Effector memory CD8-positive, alpha-beta T cell (primary cell): ENCODE measurements at regions not wholly inside any gene's neighbourhood (a gene's known extent, or its start where the extent isn't known, plus 50 kb on each side); places are given as distances from the start of the nearest gene placed in this dataset.

Experiments used
- ATAC-seq: fragments of 150-1000 bp; cut with Tn5 transposase; replicated peaks from 2 replicates; pipeline ENCODE4 v1.10.0; 2021; ENCODE audit warnings: mild to moderate bottlenecking, moderate library complexity
- DNase-seq, 3 experiments: peaks; one replicate each; pipeline ENCODE4 v3.0.0; 2021
- H3K27ac Mint-ChIP-seq, 2 donors: one replicate each; pipeline ENCODE4 v1.8.0; 2022; ENCODE audit warnings: mild to moderate bottlenecking in 2 of 2, mixed read lengths in 2 of 2, moderate library complexity in 2 of 2
- H3K27me3 Mint-ChIP-seq, 2 donors: one replicate each; pipeline ENCODE4 v1.8.0; 2022; ENCODE audit warnings: mixed read lengths in 2 of 2
- H3K36me3 Mint-ChIP-seq: one replicate; pipeline ENCODE4 v1.8.0; 2022; ENCODE audit warnings: mild to moderate bottlenecking, moderate library complexity, mixed read lengths; ENCODE audit not compliant: insufficient read depth
- H3K4me1 Mint-ChIP-seq, 2 donors: one replicate each; pipeline ENCODE4 v1.8.0; 2022; ENCODE audit warnings: low read depth in 2 of 2, mixed read lengths in 2 of 2
- H3K4me3 Mint-ChIP-seq, 2 donors: one replicate each; pipeline ENCODE4 v1.8.0; 2022; ENCODE audit warnings: mild to moderate bottlenecking in 2 of 2, mixed read lengths in 2 of 2, moderate library complexity in 2 of 2
- H3K9me3 Mint-ChIP-seq, 2 donors: one replicate each; pipeline ENCODE4 v1.8.0; 2022; ENCODE audit warnings: mixed read lengths in 2 of 2

GRCh38 chr20:58099956-58100730, 128.3 kb downstream of the ANKRD60 start:
- no peak for DNase-seq
- H3K27ac Mint-ChIP-seq, result no peak overlapping the region
- H3K4me1 Mint-ChIP-seq, result no peaks in the 10 kb centered on the region

GRCh38 chr20:58099291-58099935, 129.0 kb downstream of the ANKRD60 start:
- no peak overlapping the region for H3K27ac Mint-ChIP-seq
- no peaks in the 10 kb centered on the region for H3K9me3 Mint-ChIP-seq
- ATAC-seq (no peak), DNase-seq (no peak)
- no peak overlapping the region for H3K4me3 Mint-ChIP-seq
- peaks cover 49 to 55% of the 10 kb centered on the region in 2 donors for H3K27me3 Mint-ChIP-seq
- no peaks in the 10 kb centered on the region for H3K4me1 Mint-ChIP-seq
- no peaks in the 10 kb centered on the region for H3K36me3 Mint-ChIP-seq

More at GRCh38 chr20:58099956-58100730, 128.3 kb downstream of the ANKRD60 start:
- peaks cover 52% of the 10 kb centered on the region in 2 donors for H3K27me3 Mint-ChIP-seq
- no peak overlapping the region for H3K4me3 Mint-ChIP-seq
- H3K9me3 Mint-ChIP-seq, result no peaks in the 10 kb centered on the region
- no peak for ATAC-seq
- H3K36me3 Mint-ChIP-seq, result no peaks in the 10 kb centered on the region

- Mint-ChIP-seq H3K9me3 (no peaks in the 10 kb centered on the region), H3K36me3 (no peaks in the 10 kb centered on the region), H3K4me3 (no peak overlapping the region), H3K27ac (no peak overlapping the region), H3K27me3 (peaks cover 42 to 62% of the 10 kb centered on the region in 2 donors), H3K4me1 (no peaks in the 10 kb centered on the region)
- DNase-seq (no peak), ATAC-seq (no peak)
Measured at GRCh38 chr20:58098571-58098970, 129.9 kb downstream of the ANKRD60 start.

- Mint-ChIP-seq H3K27me3 (peaks cover 37 to 58% of the 10 kb centered on the region in 2 donors), H3K27ac (peak overlapping the region in 1 of 2 donors; percentile 2), H3K9me3 (no peaks in the 10 kb centered on the region), H3K4me1 (no peaks in the 10 kb centered on the region), H3K4me3 (no peak overlapping the region), H3K36me3 (no peaks in the 10 kb centered on the region)
- no peak for DNase-seq
- ATAC-seq, result no peak
Measured at GRCh38 chr20:58097943-58098342, 130.5 kb downstream of the ANKRD60 start.

- peak overlapping the region in 1 of 2 donors; percentile 2 for H3K27ac Mint-ChIP-seq
- H3K4me1 Mint-ChIP-seq, result no peaks in the 10 kb centered on the region
- ATAC-seq (no peak), DNase-seq (no peak)
- H3K4me3 Mint-ChIP-seq, result no peak overlapping the region
- no peaks in the 10 kb centered on the region for H3K36me3 Mint-ChIP-seq
- H3K27me3 Mint-ChIP-seq, result peaks cover 36 to 58% of the 10 kb centered on the region in 2 donors
- no peaks in the 10 kb centered on the region for H3K9me3 Mint-ChIP-seq
Measured at GRCh38 chr20:58097429-58097828, 131.0 kb downstream of the ANKRD60 start.

GRCh38 chr20:58096880-58097423, 131.5 kb downstream of the ANKRD60 start:
- Mint-ChIP-seq H3K9me3 (no peaks in the 10 kb centered on the region), H3K27me3 (peaks cover 39 to 58% of the 10 kb centered on the region in 2 donors), H3K27ac (peak overlapping the region in 1 of 2 donors; percentile 2), H3K4me3 (no peak overlapping the region), H3K36me3 (no peaks in the 10 kb centered on the region), H3K4me1 (no peaks in the 10 kb centered on the region)
- no peak for DNase-seq
- ATAC-seq, result no peak

GRCh38 chr20:58094698-58095097, 133.8 kb downstream of the ANKRD60 start:
- H3K4me1 Mint-ChIP-seq, result no peaks in the 10 kb centered on the region
- peaks cover 36 to 68% of the 10 kb centered on the region in 2 donors for H3K27me3 Mint-ChIP-seq
- no peak for ATAC-seq
- H3K4me3 Mint-ChIP-seq, result no peak overlapping the region
- H3K36me3 Mint-ChIP-seq, result no peaks in the 10 kb centered on the region
- H3K9me3 Mint-ChIP-seq, result no peaks in the 10 kb centered on the region
- DNase-seq, result no peak
- H3K27ac Mint-ChIP-seq, result no peak overlapping the region

- no peak for ATAC-seq
- Mint-ChIP-seq H3K36me3 (no peaks in the 10 kb centered on the region), H3K27me3 (peaks cover 34 to 68% of the 10 kb centered on the region in 2 donors), H3K27ac (no peak overlapping the region), H3K9me3 (no peaks in the 10 kb centered on the region), H3K4me3 (no peak overlapping the region), H3K4me1 (no peaks in the 10 kb centered on the region)
- no peak for DNase-seq
Measured at GRCh38 chr20:58094160-58094559, 134.3 kb downstream of the ANKRD60 start.

GRCh38 chr20:58092871-58093270, 135.6 kb downstream of the ANKRD60 start:
- H3K4me1 Mint-ChIP-seq, result no peaks in the 10 kb centered on the region
- H3K36me3 Mint-ChIP-seq, result no peaks in the 10 kb centered on the region
- peaks cover 36 to 77% of the 10 kb centered on the region in 2 donors for H3K27me3 Mint-ChIP-seq
- no peak for DNase-seq
- no peaks in the 10 kb centered on the region for H3K9me3 Mint-ChIP-seq
- no peak overlapping the region for H3K4me3 Mint-ChIP-seq
- ATAC-seq, result no peak
- H3K27ac Mint-ChIP-seq, result no peak overlapping the region

- H3K4me3 Mint-ChIP-seq, result no peak overlapping the region
- H3K27me3 Mint-ChIP-seq, result peaks cover 32 to 77% of the 10 kb centered on the region in 2 donors
- H3K36me3 Mint-ChIP-seq, result no peaks in the 10 kb centered on the region
- DNase-seq (no peak), ATAC-seq (no peak)
- no peak overlapping the region for H3K27ac Mint-ChIP-seq
- no peaks in the 10 kb centered on the region for H3K4me1 Mint-ChIP-seq
- H3K9me3 Mint-ChIP-seq, result no peaks in the 10 kb centered on the region
Measured at GRCh38 chr20:58092353-58092752, 136.1 kb downstream of the ANKRD60 start.

- Mint-ChIP-seq H3K4me3 (no peak overlapping the region), H3K27me3 (peaks cover 27 to 77% of the 10 kb centered on the region in 2 donors), H3K36me3 (no peaks in the 10 kb centered on the region), H3K27ac (no peak overlapping the region), H3K9me3 (no peaks in the 10 kb centered on the region), H3K4me1 (no peaks in the 10 kb centered on the region)
- DNase-seq (no peak), ATAC-seq (no peak)
Measured at GRCh38 chr20:58091810-58092209, 136.6 kb downstream of the ANKRD60 start.

- Mint-ChIP-seq H3K36me3 (no peaks in the 10 kb centered on the region), H3K27me3 (peaks cover 24 to 75% of the 10 kb centered on the region in 2 donors)
- no peak for ATAC-seq
Measured at GRCh38 chr20:58090161-58090560, 138.3 kb downstream of the ANKRD60 start.

GRCh38 chr20:58088625-58089024, 139.8 kb downstream of the ANKRD60 start:
- Mint-ChIP-seq H3K36me3 (no peaks in the 10 kb centered on the region), H3K27ac (no peak overlapping the region), H3K9me3 (no peaks in the 10 kb centered on the region), H3K4me1 (no peaks in the 10 kb centered on the region), H3K27me3 (peaks cover 24 to 62% of the 10 kb centered on the region in 2 donors), H3K4me3 (no peak overlapping the region)
- DNase-seq (no peak), ATAC-seq (no peak)

More at GRCh38 chr20:58090161-58090560, 138.3 kb downstream of the ANKRD60 start:
- Mint-ChIP-seq H3K9me3 (no peaks in the 10 kb centered on the region), H3K27ac (no peak overlapping the region), H3K4me3 (no peak overlapping the region), H3K4me1 (no peaks in the 10 kb centered on the region)
- no peak for DNase-seq

GRCh38 chr20:58088105-58088504, 140.3 kb downstream of the ANKRD60 start:
- ATAC-seq (no peak), DNase-seq (no peak)
- H3K36me3 Mint-ChIP-seq, result no peaks in the 10 kb centered on the region
- no peaks in the 10 kb centered on the region for H3K9me3 Mint-ChIP-seq
- H3K27me3 Mint-ChIP-seq, result peaks cover 24 to 61% of the 10 kb centered on the region in 2 donors
- H3K4me3 Mint-ChIP-seq, result no peak overlapping the region
- no peaks in the 10 kb centered on the region for H3K4me1 Mint-ChIP-seq
- no peak overlapping the region for H3K27ac Mint-ChIP-seq
